Activated CD4-positive, alpha-beta T cell treated with anti-CD3 and anti-CD28 coated beads, Interleukin-2, amount 50 U/mL, for 48 hours (primary cell): ENCODE measurements at regions not wholly inside any gene's neighbourhood (a gene's known extent, or its start where the extent isn't known, plus 50 kb on each side); places are given as distances from the start of the nearest gene placed in this dataset.
"Not testable (repeated sequence)": the region's sequence is repeated elsewhere in the genome, so short reads cannot be mapped to it uniquely, and the experiment has no call there.

Experiments used
- DNase-seq, 2 experiments: peaks; one replicate each; pipeline ENCODE4 v3.0.0-alpha.2; 2020

GRCh38 chr19:30857388-30857787, 485.2 kb downstream of the ZNF536 start:
- no peak for DNase-seq

DNA sequence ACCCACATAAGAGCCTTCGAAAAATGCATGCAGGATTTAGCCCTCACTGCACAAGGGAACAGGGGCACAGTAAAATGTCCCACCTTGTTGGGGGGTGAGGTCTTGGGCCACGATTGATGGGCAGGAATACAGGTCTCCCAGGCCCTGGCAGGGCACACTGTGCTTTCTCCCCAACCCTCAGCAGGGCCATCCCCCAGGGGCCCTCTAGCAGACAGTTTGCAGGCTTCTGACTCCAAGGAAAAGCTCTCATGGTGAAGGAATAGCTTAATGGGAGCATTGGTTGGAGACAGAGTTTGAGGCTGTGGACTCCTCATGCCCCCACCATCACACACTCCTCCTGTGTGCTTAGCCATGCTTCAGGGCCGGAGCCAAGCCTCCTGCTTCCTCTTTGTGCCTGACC, 484.6 kb downstream of the ZNF536 start:
- no peak for DNase-seq

GRCh38 chr19:30856376-30856775, 484.2 kb downstream of the ZNF536 start:
- DNase-seq, result no peak

DNA sequence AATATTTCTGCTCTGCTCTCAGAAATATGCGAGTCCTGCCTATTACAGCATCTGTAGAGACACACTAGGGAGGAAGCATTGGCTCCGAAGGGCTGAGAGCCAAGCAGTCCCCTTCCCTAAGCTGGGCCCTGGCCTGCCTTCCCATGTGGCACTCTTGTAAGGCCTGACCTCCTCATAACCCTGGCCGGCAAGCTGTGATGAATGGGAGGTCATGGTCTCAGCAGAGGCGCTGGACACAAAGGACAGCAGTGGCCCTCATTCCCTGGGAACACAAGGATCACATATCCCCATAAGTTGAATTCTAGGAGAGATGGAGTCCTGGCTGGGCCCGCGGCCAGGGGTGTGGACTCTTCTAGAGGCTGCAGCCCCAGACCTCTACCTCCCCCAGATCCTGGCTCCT, 483.3 kb downstream of the ZNF536 start:
- DNase-seq, result no peak

DNA sequence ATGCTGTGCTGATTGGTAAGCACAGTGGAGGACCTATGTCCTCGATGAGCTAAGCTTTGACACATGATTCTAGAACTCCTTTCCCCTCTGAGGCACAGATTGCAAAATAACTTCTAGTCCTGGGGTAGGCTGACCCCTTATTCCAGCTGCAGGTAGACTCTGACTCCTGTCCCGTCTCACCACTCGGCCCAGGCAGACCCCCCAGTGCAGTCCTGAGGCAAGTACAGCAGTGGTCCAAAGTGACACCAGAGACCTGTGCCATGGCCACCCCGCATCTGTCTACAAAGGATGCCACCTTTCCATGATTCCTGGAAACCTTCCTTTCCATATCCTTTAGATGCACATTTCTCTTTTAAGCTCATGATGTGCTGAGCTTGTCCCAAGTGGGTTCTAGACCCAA, 482.5 kb downstream of the ZNF536 start:
- no peak for DNase-seq

DNA sequence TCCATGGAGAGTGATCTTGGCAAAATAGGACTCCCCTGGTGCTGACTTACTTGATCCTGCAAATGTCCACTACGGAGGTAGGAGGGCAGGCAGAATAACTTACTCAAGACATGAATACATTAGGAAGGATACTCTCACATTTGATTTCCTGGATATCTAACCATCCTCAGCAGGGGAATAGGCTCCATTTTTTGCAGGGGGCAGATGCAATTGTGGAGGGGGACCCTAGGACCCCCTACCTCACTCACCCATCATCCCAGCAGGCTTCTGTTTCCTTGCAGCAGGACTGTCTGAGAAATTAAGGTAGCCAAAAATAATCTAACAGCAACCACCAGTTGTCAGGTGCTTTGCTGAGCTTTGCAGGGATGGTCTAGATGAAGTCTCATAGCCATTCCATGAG, 482.0 kb downstream of the ZNF536 start:
- DNase-seq, result no peak

DNA sequence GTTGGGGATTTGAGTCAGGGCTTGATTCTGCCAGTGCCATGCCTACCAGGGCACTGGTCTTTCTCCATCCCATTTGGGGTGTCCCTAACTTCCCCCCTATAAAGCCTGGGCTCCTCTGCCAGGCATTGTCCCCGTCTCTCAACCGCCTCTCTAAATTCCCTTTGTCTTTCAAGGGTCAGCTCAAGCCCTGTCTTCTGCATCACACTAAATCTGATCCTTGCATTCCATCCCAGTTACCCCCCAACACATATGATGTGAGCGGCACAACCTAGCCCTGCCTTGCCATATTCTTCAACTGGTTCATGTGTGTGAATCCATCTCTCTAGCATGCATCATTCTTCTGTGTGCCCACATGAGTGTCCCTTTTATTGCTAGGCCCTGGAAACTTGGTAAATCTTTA, 480.9 kb downstream of the ZNF536 start:
- no peak for DNase-seq

DNA sequence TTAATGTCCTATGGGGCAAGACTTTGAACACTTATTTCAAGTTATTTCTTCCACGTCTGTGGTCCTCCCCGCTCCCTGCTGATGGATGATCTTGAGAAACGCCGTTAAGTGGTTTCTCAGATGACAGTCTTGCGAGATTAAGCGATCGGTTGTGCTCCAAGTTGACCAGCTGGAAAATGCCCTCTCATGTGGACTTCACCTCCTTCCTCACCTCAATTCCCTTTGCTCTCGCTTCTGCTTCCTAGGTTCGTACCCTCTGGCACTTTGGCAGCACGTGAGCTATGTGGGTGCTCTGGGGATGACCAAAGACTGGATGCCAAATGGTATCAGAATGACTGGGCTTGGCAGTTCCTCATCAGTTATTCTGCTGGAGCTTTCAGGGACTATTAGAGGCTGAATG, 480.0 kb downstream of the ZNF536 start:
- no peak for DNase-seq

GRCh38 chr19:30851646-30852045, 479.5 kb downstream of the ZNF536 start:
- no peak for DNase-seq

DNA sequence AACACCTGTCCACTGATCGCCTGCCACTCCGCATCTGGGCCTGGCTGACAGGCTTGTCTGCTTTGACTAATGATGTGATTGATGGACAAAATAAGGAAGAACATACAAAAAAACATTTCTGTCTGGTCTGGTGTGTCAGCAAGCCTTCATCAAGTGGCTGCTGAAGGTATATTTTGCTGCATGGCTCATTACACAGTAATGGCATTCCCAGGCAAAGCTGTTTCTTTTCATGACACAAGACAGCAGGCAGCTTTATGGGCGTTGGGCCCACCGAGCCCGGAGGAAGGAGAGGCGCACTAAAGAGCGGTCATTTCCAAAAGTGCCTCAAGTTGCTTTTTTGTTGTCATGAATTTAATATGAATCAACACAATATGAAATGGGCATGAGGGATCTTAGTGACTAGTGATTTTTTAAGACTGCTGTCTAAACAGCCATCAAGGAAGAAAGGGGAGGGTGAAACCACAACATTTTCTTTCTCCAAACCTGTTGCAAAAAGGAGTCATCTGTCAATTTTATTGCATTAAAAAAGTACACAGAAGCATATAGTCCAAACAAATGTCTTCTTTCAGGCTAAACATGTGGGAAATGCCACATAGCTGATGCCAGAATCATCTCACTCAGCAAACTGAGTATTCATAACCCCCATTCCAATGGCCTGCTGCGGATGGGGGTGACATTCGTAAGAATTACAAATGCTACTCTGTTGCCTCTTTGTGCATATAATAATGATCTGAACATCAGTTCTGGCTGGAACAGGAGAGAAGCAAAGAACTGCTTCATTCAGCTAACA, 476.6 kb downstream of the ZNF536 start:
- no peak for DNase-seq

GRCh38 chr19:30846102-30846501, 473.9 kb downstream of the ZNF536 start:
- DNase-seq, result no peak

GRCh38 chr19:30842926-30843325, 470.7 kb downstream of the ZNF536 start:
- no peak for DNase-seq

GRCh38 chr19:30841934-30842333, 469.8 kb downstream of the ZNF536 start:
- DNase-seq, result no peak

DNA sequence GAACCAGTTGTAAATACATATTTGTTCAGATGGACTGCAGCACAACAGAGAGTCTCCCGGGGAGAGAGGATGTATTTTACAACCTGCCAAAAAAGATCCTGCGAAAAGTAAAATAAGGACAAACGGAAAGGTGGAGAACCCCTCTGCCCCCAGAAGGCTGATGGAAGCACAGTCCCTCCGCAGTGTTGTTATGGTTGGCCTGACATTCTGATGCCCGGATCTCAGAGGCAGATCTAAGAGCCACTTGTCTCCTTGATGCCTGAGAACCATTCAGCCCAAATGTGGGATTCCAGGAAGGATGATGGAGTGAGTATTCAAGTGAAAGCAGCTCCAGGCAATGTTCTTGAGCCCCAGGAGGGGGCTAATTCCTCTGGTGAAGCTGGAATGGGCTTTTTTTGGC, 458.7 kb downstream of the ZNF536 start:
- DNase-seq, result no peak

- not testable (repeated sequence) for DNase-seq
These were observed 453.3 kb downstream of the ZNF536 start for GRCh38 chr19:30825505-30825904.

GRCh38 chr19:30824809-30825208, 452.6 kb downstream of the ZNF536 start:
- no peak for DNase-seq

- DNase-seq, result no peak
These were observed 445.9 kb downstream of the ZNF536 start for GRCh38 chr19:30817965-30818567.

GRCh38 chr19:30817197-30817596, 445.0 kb downstream of the ZNF536 start:
- no peak for DNase-seq

DNA sequence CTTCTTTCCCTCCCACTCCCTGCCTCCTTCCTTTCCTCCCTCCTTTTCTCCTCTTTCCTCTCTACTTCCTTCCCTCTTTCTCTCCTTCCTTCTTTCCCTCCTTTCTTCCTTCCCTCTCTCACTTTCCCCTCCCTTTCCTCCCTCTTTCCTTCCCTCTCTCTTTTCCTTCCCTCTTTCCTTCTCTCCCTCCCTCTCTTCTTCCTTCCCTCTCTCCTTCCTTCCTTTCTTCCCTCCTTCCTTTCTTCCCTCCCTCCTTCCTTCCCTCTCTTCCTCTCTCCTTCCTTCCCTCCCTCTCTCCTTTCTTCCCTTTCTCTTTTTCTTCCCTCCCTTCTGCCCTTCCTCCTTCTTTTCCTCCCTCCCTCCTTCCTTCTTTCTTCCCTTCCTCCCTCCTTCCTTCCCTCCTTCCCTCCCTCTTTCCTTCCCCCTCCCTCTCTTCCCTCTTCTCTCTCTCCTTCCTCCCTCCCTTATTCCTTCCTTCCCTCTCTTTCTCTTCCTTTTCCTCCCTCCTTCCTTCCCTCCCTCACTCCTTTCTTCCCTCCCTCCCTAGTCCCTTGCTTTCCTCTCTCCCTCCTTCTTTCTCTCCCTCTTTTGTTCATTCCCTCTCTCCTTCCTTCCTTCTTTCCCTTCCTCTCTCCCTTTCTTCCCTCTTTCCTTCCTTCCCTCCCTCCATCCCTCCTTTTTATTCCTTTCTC, 443.9 kb downstream of the ZNF536 start:
- no peak for DNase-seq

DNA sequence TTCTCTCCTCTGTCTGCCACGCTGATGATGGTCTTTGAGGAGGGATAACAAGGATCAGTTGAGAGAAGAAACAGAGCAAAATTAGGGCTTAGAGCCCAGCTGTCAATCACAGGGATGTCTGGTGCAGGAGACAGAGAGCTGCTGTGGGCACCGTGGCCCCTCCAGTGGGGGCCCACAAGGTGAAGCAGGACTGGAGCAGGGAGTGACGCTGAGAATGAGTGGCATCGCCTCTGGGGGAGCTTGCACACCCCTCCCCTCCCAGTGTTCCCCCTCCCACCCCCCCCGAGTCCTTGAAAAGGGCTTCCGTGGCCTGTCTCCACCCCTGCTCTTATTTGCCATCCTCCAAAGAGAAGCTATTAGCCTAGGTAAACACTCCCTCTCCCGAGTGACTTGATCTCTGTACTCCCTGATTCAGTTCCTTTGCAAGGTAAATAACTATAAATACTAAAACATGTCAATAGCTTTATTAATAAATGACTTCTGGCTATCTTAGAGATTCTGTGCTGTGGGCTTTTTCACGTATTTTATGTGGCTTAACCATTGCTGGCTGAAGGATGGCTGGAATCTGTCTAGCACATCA, 440.0 kb downstream of the ZNF536 start:
- DNase-seq, result no peak

DNA sequence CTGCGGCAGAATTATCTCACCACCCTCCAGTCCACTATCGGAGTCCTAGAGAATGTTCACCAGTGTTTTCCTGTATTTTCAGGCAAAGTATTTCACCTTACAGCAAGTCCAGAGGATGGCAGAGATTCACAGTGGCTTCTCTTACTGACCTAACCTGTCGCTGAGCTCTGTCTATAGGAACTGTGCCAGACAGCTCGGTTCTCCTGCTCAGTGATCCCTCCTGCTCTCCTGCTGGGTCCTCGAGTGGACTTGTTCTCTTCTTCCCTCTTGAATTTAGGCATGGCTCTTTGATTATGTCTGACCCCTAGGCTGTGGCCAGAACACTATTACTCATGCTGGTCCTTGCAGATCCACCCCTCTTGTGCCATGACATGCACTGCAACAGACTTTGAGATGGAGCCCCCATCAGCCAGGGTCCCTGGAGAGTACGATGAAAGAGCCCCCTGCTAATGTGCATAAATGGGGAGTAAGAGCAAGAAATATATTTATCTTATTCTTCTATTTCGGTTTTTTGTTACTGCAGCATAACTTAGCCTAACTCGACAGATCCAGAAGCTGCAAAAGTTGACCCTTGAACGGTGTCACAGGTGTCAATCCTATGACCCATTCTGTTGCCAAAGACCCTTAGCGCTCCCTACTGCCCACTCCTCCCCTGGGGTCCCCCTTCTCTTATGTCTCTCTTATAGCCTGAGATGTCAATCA, 439.4 kb downstream of the ZNF536 start:
- DNase-seq, result no peak

DNA sequence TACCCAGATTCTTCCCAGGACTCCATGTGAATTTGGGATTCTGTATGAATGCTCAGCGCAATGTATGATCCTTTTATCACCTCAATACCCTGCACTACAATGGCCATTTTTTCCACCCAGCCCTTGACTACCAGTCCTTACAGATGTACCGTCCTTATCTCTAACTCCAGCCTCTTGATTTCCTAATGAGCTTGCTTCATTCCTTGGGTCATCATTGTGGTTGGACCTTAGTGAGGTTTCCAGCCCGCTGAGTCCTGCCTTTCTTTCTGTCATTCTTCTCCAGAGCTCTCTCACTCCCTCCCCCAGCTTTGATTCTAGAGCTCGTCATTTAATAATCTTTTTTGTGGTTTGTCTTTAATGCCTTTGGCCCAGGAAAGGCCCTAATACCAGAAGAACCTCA, 438.5 kb downstream of the ZNF536 start:
- DNase-seq, result no peak

GRCh38 chr19:30807278-30807677, 435.1 kb downstream of the ZNF536 start:
- DNase-seq, result no peak
